ENCODE measurements at regions not wholly inside any gene's neighbourhood (a gene's known extent, or its start where the extent isn't known, plus 50 kb on each side); places are given as distances from the start of the nearest gene placed in this dataset.
"Not testable (repeated sequence)": the region's sequence is repeated elsewhere in the genome, so short reads cannot be mapped to it uniquely, and the experiment has no call there.

- DNase-seq: not testable (repeated sequence)
Observed at GRCh38 chr5:34329201-34329600, 286.2 kb upstream of the C1QTNF3 start.

- DNase-seq: not testable (repeated sequence)
Observed at GRCh38 chr5:34329611-34330108, 286.6 kb upstream of the C1QTNF3 start.

GRCh38 chr5:34331928-34332454 lies 289.0 kb upstream of the C1QTNF3 start:
- not testable (repeated sequence) for DNase-seq

GRCh38 chr5:34339408-34340001 lies 296.5 kb upstream of the C1QTNF3 start:
- DNase-seq: not testable (repeated sequence)

- DNase-seq: not testable (repeated sequence)
Observed at GRCh38 chr5:34354440-34354839, 301.7 kb upstream of the RAI14 start.

GRCh38 chr5:34371417-34371816 lies 284.7 kb upstream of the RAI14 start:
- not testable (repeated sequence) for DNase-seq

- not testable (repeated sequence) for DNase-seq
Observed at GRCh38 chr5:34371817-34372216, 284.3 kb upstream of the RAI14 start.

GRCh38 chr5:34372739-34373138 lies 283.4 kb upstream of the RAI14 start:
- DNase-seq: not testable (repeated sequence)

GRCh38 chr5:34377651-34378050 lies 278.5 kb upstream of the RAI14 start:
- DNase-seq: not testable (repeated sequence)

GRCh38 chr5:34378498-34378897 lies 277.6 kb upstream of the RAI14 start:
- DNase-seq: not testable (repeated sequence)

- DNase-seq: not testable (repeated sequence)
Observed at GRCh38 chr5:34388754-34389153, 267.4 kb upstream of the RAI14 start.

GRCh38 chr5:34409373-34409772 lies 246.8 kb upstream of the RAI14 start:
- DNase-seq: no peak

- no peak for DNase-seq
Observed at GRCh38 chr5:34410411-34411139, 245.6 kb upstream of the RAI14 start.

- peak; percentile 75 for DNase-seq
Observed at GRCh38 chr5:34411470-34412346, 244.4 kb upstream of the RAI14 start.

- DNase-seq: no peak
Observed at GRCh38 chr5:34412736-34413135, 243.4 kb upstream of the RAI14 start.

- no peak for DNase-seq
Observed at GRCh38 chr5:34415559-34416198, 240.4 kb upstream of the RAI14 start.

GRCh38 chr5:34416501-34417008 lies 239.6 kb upstream of the RAI14 start:
- no peak for DNase-seq

GRCh38 chr5:34420191-34420590 lies 235.9 kb upstream of the RAI14 start:
- not testable (repeated sequence) for DNase-seq

GRCh38 chr5:34436761-34437501 lies 219.2 kb upstream of the RAI14 start:
- no peak for DNase-seq

- no peak for DNase-seq
Observed at GRCh38 chr5:34439601-34440000, 216.5 kb upstream of the RAI14 start.

GRCh38 chr5:34441767-34442166 lies 214.4 kb upstream of the RAI14 start:
- DNase-seq: not testable (repeated sequence)

GRCh38 chr5:34447424-34447823 lies 208.7 kb upstream of the RAI14 start:
- no peak for DNase-seq
